ENCODE measurements at regions not wholly inside any gene's neighbourhood (a gene's known extent, or its start where the extent isn't known, plus 50 kb on each side); places are given as distances from the start of the nearest gene placed in this dataset.

GRCh38 chr4:182107931-182108330, 135.3 kb upstream of the TENM3 start:
- H3K27me3 ChIP-seq (replicated peaks; ENCODE audit: control insufficient read depth, insufficient read depth, low read length): no peaks in the 10 kb centered on the region
- no peak for TF ChIP-seq CTCF (IDR thresholded peaks at IDR 0.05; ENCODE audit: insufficient read depth, low read length, poor library complexity, severe bottlenecking)
- H3K36me3 ChIP-seq (ENCODE audit: control insufficient read depth, insufficient read depth, low read length): no peaks in the 10 kb centered on the region
- no peak overlapping the region for H3K4me3 ChIP-seq (replicated peaks; ENCODE audit: low read depth, low read length)
- no peak for DNase-seq (ENCODE audit: extremely low read depth, insufficient read length)

GRCh38 chr4:182111586-182111985, 131.6 kb upstream of the TENM3 start:
- H3K36me3 ChIP-seq (ENCODE audit: control insufficient read depth, insufficient read depth, low read length): no peaks in the 10 kb centered on the region
- no peak for DNase-seq (ENCODE audit: extremely low read depth, insufficient read length)
- TF ChIP-seq CTCF (IDR thresholded peaks at IDR 0.05; ENCODE audit: insufficient read depth, low read length, poor library complexity, severe bottlenecking): no peak
- H3K27me3 ChIP-seq (replicated peaks; ENCODE audit: control insufficient read depth, insufficient read depth, low read length): no peaks in the 10 kb centered on the region
- H3K4me3 ChIP-seq (replicated peaks; ENCODE audit: low read depth, low read length): no peak overlapping the region

GRCh38 chr4:182113779-182114178, 129.4 kb upstream of the TENM3 start:
- no peak for DNase-seq (ENCODE audit: extremely low read depth, insufficient read length)
- H3K4me3 ChIP-seq (replicated peaks; ENCODE audit: low read depth, low read length): no peak overlapping the region
- no peak for TF ChIP-seq CTCF (IDR thresholded peaks at IDR 0.05; ENCODE audit: insufficient read depth, low read length, poor library complexity, severe bottlenecking)
- no peaks in the 10 kb centered on the region for H3K36me3 ChIP-seq (ENCODE audit: control insufficient read depth, insufficient read depth, low read length)
- no peaks in the 10 kb centered on the region for H3K27me3 ChIP-seq (replicated peaks; ENCODE audit: control insufficient read depth, insufficient read depth, low read length)

GRCh38 chr4:182124359-182124758, 118.8 kb upstream of the TENM3 start:
- H3K27me3 ChIP-seq (replicated peaks; ENCODE audit: control insufficient read depth, insufficient read depth, low read length): no peaks in the 10 kb centered on the region
- no peak for DNase-seq (ENCODE audit: extremely low read depth, insufficient read length)
- no peaks in the 10 kb centered on the region for H3K36me3 ChIP-seq (ENCODE audit: control insufficient read depth, insufficient read depth, low read length)
- H3K4me3 ChIP-seq (replicated peaks; ENCODE audit: low read depth, low read length): no peak overlapping the region
- TF ChIP-seq CTCF (IDR thresholded peaks at IDR 0.05; ENCODE audit: insufficient read depth, low read length, poor library complexity, severe bottlenecking): no peak

GRCh38 chr4:182126096-182126495, 117.1 kb upstream of the TENM3 start:
- Histone ChIP-seq H3K36me3 (ENCODE audit: control insufficient read depth, insufficient read depth, low read length) (no peaks in the 10 kb centered on the region), H3K4me3 (replicated peaks; ENCODE audit: low read depth, low read length) (no peak overlapping the region), H3K27me3 (replicated peaks; ENCODE audit: control insufficient read depth, insufficient read depth, low read length) (no peaks in the 10 kb centered on the region)
- TF ChIP-seq CTCF (IDR thresholded peaks at IDR 0.05; ENCODE audit: insufficient read depth, low read length, poor library complexity, severe bottlenecking): no peak
- no peak for DNase-seq (ENCODE audit: extremely low read depth, insufficient read length)

GRCh38 chr4:182126603-182127002, 116.6 kb upstream of the TENM3 start:
- no peaks in the 10 kb centered on the region for H3K27me3 ChIP-seq (replicated peaks; ENCODE audit: control insufficient read depth, insufficient read depth, low read length)
- no peak for DNase-seq (ENCODE audit: extremely low read depth, insufficient read length)
- H3K4me3 ChIP-seq (replicated peaks; ENCODE audit: low read depth, low read length): no peak overlapping the region
- H3K36me3 ChIP-seq (ENCODE audit: control insufficient read depth, insufficient read depth, low read length): no peaks in the 10 kb centered on the region
- no peak for TF ChIP-seq CTCF (IDR thresholded peaks at IDR 0.05; ENCODE audit: insufficient read depth, low read length, poor library complexity, severe bottlenecking)
